MM.1S (cell line): ENCODE measurements at regions not wholly inside any gene's neighbourhood (a gene's known extent, or its start where the extent isn't known, plus 50 kb on each side); places are given as distances from the start of the nearest gene placed in this dataset.

Experiments used
- EZH2 ChIP-seq: fragments of 300-600 bp; sonication (generic); optimal IDR thresholded peaks from 2 replicates; pipeline ENCODE3; 2017; ENCODE audit warnings: low read depth, mild to moderate bottlenecking, antibody characterized with exemption, low read length, mixed read lengths
- EZH2phosphoT487 ChIP-seq: fragments of 300-600 bp; sonication (generic); IDR thresholded peaks from 2 replicates; pipeline ENCODE4 v1.6.1; 2018; ENCODE audit warnings: antibody characterized with exemption, low read length
- TF ChIP-seq, protein P1 (sequence below): fragments of 300-600 bp; sonication (generic); IDR thresholded peaks from 2 replicates; pipeline ENCODE4 v1.5.1; 2016; ENCODE audit warnings: antibody characterized with exemption, low read length, mixed read lengths

DNA sequence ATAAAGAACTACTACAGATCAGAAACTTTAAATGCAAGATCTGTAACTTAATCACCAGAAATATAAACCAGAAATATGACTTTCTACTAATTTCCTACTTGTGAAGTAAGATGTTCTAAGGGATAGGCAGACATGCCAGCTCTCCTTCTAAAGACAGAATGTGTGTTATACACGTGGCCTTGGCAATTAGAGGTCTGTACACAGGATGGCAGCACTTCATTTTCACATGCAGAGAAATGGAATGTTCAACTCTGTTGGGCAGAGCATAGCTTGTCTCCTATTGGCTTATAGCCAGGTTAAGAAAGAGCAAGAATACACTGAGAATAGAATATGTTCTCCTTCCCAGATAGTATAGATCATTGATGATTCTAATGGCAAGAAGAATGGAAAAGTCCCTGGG is 403.8 kb downstream of the DAD1 start:
- TF ChIP-seq, protein P1, sequence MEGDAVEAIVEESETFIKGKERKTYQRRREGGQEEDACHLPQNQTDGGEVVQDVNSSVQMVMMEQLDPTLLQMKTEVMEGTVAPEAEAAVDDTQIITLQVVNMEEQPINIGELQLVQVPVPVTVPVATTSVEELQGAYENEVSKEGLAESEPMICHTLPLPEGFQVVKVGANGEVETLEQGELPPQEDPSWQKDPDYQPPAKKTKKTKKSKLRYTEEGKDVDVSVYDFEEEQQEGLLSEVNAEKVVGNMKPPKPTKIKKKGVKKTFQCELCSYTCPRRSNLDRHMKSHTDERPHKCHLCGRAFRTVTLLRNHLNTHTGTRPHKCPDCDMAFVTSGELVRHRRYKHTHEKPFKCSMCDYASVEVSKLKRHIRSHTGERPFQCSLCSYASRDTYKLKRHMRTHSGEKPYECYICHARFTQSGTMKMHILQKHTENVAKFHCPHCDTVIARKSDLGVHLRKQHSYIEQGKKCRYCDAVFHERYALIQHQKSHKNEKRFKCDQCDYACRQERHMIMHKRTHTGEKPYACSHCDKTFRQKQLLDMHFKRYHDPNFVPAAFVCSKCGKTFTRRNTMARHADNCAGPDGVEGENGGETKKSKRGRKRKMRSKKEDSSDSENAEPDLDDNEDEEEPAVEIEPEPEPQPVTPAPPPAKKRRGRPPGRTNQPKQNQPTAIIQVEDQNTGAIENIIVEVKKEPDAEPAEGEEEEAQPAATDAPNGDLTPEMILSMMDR, result no peak
- TF ChIP-seq EZH2 (no peak), EZH2phosphoT487 (no peak)
